OCI-LY3 (cell line): ENCODE measurements at regions not wholly inside any gene's neighbourhood (a gene's known extent, or its start where the extent isn't known, plus 50 kb on each side); places are given as distances from the start of the nearest gene placed in this dataset.

ENCODE experiments used
- H2AFZ ChIP-seq: fragments of 200-600, 300-600 bp; shearing (Covaris generic); 2 replicates; pipeline ENCODE4 v1.6.0; 2014; ENCODE audit warnings: antibody characterized with exemption, low read depth, low read length
- H3K27ac ChIP-seq: fragments of 200-600, 300-600 bp; sonication (generic); 2 replicates; pipeline ENCODE4 v1.5.1; 2014; ENCODE audit warnings: mild to moderate bottlenecking, low read length, moderate library complexity, mixed read lengths
- H3K27me3 ChIP-seq: fragments of 200-600, 300-600 bp; sonication (generic); 2 replicates; pipeline ENCODE4 v1.6.1; 2014; ENCODE audit warnings: low read depth, low read length, mixed read lengths
- H3K36me3 ChIP-seq: fragments of 200-600, 300-600 bp; sonication (generic); replicated peaks from 2 replicates; pipeline ENCODE3; 2014; ENCODE audit warnings: low read depth, low read length, mixed read lengths
- H3K4me1 ChIP-seq: fragments of 300-600, 200-600 bp; sonication (generic); 2 replicates; pipeline ENCODE4 v1.6.1; 2014; ENCODE audit warnings: low read length, mixed read lengths
- H3K4me2 ChIP-seq: fragments of 200-600, 300-600 bp; sonication (generic); 2 replicates; pipeline ENCODE4 v1.6.1; 2014; ENCODE audit warnings: low read length, mixed read lengths
- H3K4me3 ChIP-seq: fragments of 300-600, 200-600 bp; sonication (generic); 2 replicates; pipeline ENCODE4 v1.5.1; 2014; ENCODE audit warnings: antibody characterized with exemption, mild to moderate bottlenecking, low read length, moderate library complexity
- H3K79me2 ChIP-seq: fragments of 300-600, 200-600 bp; shearing (Covaris generic); 2 replicates; pipeline ENCODE4 v1.6.1; 2014; ENCODE audit warnings: mild to moderate bottlenecking, low read length, mixed read lengths
- H3K9ac ChIP-seq: fragments of 300-600, 200-600 bp; shearing (Covaris generic); 2 replicates; pipeline ENCODE4 v1.6.0; 2014; ENCODE audit warnings: mild to moderate bottlenecking, low read length, moderate library complexity
- H3K9me3 ChIP-seq: fragments of 200-600, 300-600 bp; shearing (Covaris generic); 2 replicates; pipeline ENCODE4 v1.6.1; 2014; ENCODE audit warnings: low read length, mixed read lengths; ENCODE audit not compliant: insufficient read depth
- H4K20me1 ChIP-seq: fragments of 200-600, 300-600 bp; sonication (generic); 2 replicates; pipeline ENCODE4 v1.6.1; 2016; ENCODE audit warnings: low read length, mixed read lengths; ENCODE audit not compliant: insufficient read depth
- CTCF ChIP-seq: fragments of 200-600, 300-600 bp; sonication (generic); IDR thresholded peaks from 2 replicates; pipeline ENCODE4 v1.5.1; 2014; ENCODE audit warnings: antibody characterized with exemption, low read length, low read depth
- EZH2phosphoT487 ChIP-seq: fragments of 200-600 bp; shearing (Covaris generic); IDR thresholded peaks from 2 replicates; pipeline ENCODE4 v1.6.1; 2018; ENCODE audit warnings: antibody characterized with exemption, mixed run types, low read depth

GRCh38 chr3:152037953-152038352 is 164.5 kb downstream of the SUCNR1 start:
- H3K4me3 ChIP-seq, result no peak overlapping the region
- TF ChIP-seq EZH2phosphoT487 (no peak), CTCF (no peak)
- H3K9ac ChIP-seq, result no peak overlapping the region

GRCh38 chr3:152038490-152038889 is 165.0 kb downstream of the SUCNR1 start:
- Histone ChIP-seq H3K27ac (no peak overlapping the region), H4K20me1 (no peaks in the 10 kb centered on the region), H3K9ac (no peak overlapping the region), H3K36me3 (peaks cover 13% of the 10 kb centered on the region), H3K4me3 (no peak overlapping the region), H2AFZ (no peak overlapping the region), H3K4me2 (no peak overlapping the region), H3K4me1 (peaks cover 19% of the 10 kb centered on the region), H3K27me3 (no peaks in the 10 kb centered on the region), H3K9me3 (peaks cover 37% of the 10 kb centered on the region; the same call in 1 of the 2 replicates), H3K79me2 (no peaks in the 10 kb centered on the region)
- TF ChIP-seq EZH2phosphoT487, result no peak
- TF ChIP-seq CTCF, result no peak

More at GRCh38 chr3:152037953-152038352, 164.5 kb downstream of the SUCNR1 start:
- Histone ChIP-seq H3K27me3 (no peaks in the 10 kb centered on the region), H2AFZ (no peak overlapping the region), H3K36me3 (peaks cover 13% of the 10 kb centered on the region), H3K4me2 (no peak overlapping the region), H3K4me1 (peaks cover 19% of the 10 kb centered on the region), H3K79me2 (no peaks in the 10 kb centered on the region), H3K27ac (no peak overlapping the region), H4K20me1 (no peaks in the 10 kb centered on the region), H3K9me3 (peaks cover 40% of the 10 kb centered on the region; the same call in 1 of the 2 replicates)

GRCh38 chr3:152039887-152040286 is 166.4 kb downstream of the SUCNR1 start:
- peaks cover 19% of the 10 kb centered on the region for H3K4me1 ChIP-seq
- no peaks in the 10 kb centered on the region for H3K27me3 ChIP-seq
- peak overlapping the region; percentile 72 for H3K27ac ChIP-seq
- peak overlapping the region; percentile 34 for H3K4me2 ChIP-seq
- H3K9ac ChIP-seq, result no peak overlapping the region
- no peak overlapping the region for H2AFZ ChIP-seq
- H3K36me3 ChIP-seq, result peaks cover 13% of the 10 kb centered on the region
- H3K4me3 ChIP-seq, result peak overlapping the region; percentile 1; the same call in 1 of the 2 replicates
- peaks cover 33% of the 10 kb centered on the region; the same call in 1 of the 2 replicates for H3K9me3 ChIP-seq
- TF ChIP-seq CTCF (no peak), EZH2phosphoT487 (peak; percentile 84)
- H4K20me1 ChIP-seq, result no peaks in the 10 kb centered on the region
- H3K79me2 ChIP-seq, result no peaks in the 10 kb centered on the region

GRCh38 chr3:152040319-152040718 is 166.9 kb downstream of the SUCNR1 start:
- Histone ChIP-seq H3K79me2 (no peaks in the 10 kb centered on the region), H3K9ac (no peak overlapping the region), H3K4me1 (peaks cover 19% of the 10 kb centered on the region), H3K4me3 (peak overlapping the region; percentile 1; the same call in 1 of the 2 replicates), H3K9me3 (peaks cover 33% of the 10 kb centered on the region; the same call in 1 of the 2 replicates), H3K4me2 (peak overlapping the region; percentile 34), H3K27me3 (no peaks in the 10 kb centered on the region), H4K20me1 (no peaks in the 10 kb centered on the region), H2AFZ (no peak overlapping the region), H3K36me3 (peaks cover 13% of the 10 kb centered on the region), H3K27ac (peak overlapping the region; percentile 55)
- TF ChIP-seq EZH2phosphoT487 (no peak), CTCF (no peak)
